Activated CD4-positive, CD25-positive, alpha-beta regulatory T cell treated with anti-CD3 and anti-CD28 coated beads, Interleukin-2, amount 50 U/mL, for 16 hours (primary cell): ENCODE measurements at regions not wholly inside any gene's neighbourhood (a gene's known extent, or its start where the extent isn't known, plus 50 kb on each side); places are given as distances from the start of the nearest gene placed in this dataset.

Experiments used
- DNase-seq: peaks from one replicate; pipeline ENCODE4 v3.0.0-alpha.2; 2020; ENCODE audit warnings: low read depth, low spot score

- DNase-seq, result no peak
These were observed 53.0 kb upstream of the ANKEF1 start for GRCh38 chr20:9981829-9982228.

DNA sequence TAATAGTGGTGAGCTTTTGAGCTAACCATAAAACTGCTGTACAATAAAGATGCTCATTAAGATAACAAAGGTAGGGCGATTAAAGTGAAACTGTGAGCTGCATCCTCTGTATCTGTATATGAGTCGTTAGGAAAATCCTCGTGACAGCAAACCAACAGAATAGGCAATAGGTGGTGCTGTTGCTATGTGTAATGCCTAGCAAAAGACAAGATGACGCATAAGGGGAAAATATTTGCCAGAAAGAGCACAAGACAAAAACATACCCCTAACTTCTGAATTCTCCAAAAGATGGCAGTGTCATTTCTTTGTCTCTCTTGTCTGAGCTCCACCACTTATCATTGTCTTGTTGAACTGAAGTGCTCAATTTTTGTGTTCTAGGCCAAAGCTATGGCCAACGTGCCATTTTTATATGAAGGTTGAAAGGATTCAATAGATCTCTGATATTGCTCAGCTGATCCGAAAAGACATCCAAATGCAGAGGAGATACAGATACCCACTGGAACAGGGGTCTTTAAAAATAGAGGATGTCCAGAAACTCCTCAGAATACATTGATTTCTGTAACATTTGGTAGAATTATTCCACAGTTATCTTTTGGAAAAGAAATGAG is 56.3 kb upstream of the ANKEF1 start:
- DNase-seq, result no peak

DNA sequence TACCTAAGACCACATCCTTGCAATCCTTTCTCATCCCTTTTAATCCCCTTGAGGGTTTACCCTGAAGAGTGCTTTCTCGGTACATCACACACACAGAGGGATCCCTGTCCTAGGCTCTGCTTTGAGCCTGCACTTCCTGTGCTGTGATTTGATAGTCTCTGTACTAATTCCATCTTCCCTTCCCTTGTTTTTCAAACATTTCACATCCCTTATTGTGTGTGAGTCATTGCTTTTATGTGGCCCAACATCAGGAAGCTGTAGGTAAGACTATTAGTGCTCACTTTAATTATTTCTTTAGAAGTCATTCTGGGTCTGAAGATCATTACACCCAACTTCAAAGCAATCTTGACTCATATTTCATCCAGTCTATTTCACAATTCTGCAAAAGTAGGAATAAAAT is 57.2 kb upstream of the ANKEF1 start:
- DNase-seq, result no peak

- DNase-seq, result no peak
These were observed 60.5 kb upstream of the ANKEF1 start for GRCh38 chr20:9974324-9974723.

GRCh38 chr20:9971746-9972145 is 63.0 kb upstream of the ANKEF1 start:
- no peak for DNase-seq

- DNase-seq, result no peak
These were observed 65.2 kb upstream of the ANKEF1 start for GRCh38 chr20:9969626-9970025.

GRCh38 chr20:9968015-9968414 is 66.8 kb upstream of the ANKEF1 start:
- DNase-seq, result no peak

DNA sequence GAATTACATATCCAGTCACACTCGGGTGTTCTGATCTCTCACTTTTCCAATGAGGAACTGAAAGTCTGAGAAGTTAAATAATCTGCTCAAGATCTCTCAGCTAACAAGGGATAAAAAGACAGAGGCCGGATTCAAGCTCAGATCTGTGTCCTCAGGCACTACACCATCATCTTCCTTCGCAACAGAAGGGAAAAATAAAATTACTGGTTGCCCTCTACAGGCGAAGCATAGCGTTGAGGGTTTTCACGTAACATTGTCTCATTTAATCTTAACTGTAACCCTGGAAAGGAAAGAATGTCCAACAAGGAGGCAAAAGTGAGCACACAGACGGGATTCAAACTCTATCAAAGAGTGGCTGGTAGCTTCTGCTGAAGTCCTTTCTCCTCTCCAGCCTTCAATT is 67.8 kb upstream of the ANKEF1 start:
- no peak for DNase-seq

DNA sequence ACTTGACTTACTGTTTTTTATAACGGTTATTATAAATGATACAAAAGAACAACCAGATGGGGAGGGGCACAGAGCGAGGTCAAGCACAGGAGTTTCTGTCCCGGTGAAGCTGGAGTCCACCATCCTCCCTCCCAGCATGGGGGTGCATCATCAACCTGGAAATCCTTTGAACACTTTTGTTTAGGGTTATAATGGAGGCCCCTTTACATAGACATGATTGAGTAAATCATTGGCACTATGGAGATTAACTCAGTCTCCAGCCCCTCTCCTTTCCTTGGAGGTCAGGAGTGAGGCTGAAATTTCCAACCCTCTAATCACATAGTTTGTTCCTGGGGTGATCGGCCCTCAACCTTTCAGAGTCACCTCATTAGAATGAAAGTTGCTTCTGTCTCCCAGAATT is 71.8 kb upstream of the ANKEF1 start:
- no peak for DNase-seq

DNA sequence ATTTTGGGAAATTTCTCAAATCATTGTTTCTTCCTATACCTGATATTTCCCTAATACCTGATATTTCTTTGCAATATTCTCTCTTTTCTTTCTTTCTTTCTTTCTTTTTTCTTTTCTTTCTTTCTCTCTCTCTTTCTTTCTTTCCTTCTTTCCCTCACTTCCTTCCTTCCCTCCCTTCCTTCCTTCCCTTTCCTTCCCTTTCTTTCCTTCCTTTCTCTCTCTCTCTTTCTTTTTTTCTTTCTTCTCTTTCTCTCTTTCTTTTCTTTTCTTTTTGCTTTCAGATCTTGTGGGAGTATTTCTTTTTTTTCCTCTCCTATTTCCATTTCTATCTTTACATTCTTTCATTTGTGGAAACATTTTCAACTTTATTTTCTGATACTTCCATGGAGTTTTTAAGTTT is 76.1 kb upstream of the ANKEF1 start:
- no peak for DNase-seq

DNA sequence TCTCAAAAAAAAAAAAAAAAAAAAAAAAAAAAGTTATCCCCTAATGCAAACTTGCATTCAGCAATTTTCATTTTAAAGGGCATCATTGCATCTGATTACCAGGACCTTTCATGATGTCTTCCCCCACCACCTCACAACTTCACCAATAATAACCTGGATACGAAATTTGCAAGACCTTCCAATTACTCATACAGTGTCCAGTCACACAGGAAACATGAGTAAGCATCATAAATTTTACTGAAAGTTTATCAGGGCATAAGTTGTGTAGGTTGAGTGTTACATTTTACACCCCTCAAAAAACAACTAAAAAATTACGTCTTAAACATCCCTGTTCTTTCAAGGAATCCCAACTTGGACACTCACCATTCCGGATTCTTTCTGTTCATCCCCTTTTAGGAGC is 79.1 kb upstream of the ANKEF1 start:
- no peak for DNase-seq

GRCh38 chr20:9949563-9949962 is 85.2 kb upstream of the ANKEF1 start:
- no peak for DNase-seq

DNA sequence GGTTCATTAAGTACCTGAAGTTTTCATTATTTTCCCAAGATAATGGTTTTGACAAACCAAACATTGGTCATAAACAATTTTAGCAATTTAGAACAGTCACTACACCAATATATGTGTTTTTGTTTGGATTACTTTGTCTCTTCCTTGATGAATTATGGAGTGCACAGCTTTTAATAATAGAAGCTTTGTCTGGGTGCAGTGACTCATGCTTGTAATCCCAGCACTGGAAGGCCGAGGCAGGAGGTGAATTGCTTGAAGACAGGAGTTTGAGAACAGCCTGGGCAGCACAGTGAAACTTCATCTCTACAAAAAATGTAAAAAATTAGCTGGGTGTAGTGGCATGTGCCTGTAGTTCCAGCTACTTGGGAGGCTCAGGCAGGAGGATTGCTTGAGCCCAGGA is 89.4 kb upstream of the ANKEF1 start:
- DNase-seq, result no peak

DNA sequence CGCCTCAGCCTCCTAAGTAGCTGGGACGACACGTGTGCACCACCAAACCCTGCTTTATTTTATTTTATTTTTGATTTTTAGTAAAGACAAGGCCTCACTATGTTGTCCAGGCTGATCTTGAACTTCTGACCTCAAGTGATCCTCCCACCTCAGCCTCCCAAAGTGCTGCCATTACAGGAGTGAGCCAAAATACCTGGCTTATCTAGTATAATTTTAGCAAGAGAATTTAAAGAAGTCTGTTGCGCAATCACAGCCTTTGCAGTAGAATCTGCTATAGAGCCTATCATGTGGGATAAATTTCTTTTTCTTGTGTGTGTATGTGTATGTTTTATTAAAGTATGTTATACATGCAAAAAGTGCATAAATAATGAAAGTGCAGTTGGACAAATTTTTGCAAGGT is 92.1 kb upstream of the ANKEF1 start:
- DNase-seq, result no peak

GRCh38 chr20:9940329-9940728 is 94.5 kb upstream of the ANKEF1 start:
- DNase-seq, result no peak

DNA sequence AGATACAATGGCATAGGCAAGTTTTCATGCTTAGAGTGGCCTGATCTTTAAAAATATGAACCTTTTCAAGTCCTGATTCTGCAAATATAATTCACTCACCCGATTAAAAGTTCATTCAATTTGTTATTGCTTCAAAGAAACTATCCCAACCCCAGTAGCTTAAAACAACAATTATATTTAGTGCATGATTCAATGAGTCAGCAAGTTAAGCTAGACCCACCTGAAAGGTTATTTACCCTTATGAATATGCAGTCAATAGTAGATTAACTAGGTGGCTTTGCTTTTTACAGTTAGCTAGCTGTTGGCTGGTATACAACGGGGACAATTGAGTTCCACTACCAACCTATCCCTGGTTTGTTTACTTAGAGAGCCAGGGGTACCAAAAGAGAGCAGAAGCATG is 95.6 kb upstream of the ANKEF1 start:
- no peak for DNase-seq

DNA sequence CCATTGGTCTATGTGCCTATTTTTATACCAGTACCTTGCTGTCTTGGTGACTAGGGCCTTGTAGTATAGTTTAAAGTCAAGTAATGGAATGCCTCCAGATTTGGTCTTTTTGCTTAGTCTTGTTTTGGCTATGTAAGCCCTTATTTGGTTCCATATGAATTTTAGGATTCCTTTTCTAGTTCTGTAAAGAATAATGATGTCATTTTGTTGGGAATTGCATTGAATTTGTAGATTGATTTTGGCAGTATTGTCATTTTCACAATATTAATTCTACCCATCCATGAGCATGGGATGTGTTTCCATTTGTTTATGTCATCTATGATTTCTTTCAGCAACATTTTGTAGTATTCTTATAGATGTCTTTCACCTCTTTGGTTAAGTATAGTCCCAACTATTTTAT is 96.4 kb upstream of the PAK5 start:
- DNase-seq, result no peak

DNA sequence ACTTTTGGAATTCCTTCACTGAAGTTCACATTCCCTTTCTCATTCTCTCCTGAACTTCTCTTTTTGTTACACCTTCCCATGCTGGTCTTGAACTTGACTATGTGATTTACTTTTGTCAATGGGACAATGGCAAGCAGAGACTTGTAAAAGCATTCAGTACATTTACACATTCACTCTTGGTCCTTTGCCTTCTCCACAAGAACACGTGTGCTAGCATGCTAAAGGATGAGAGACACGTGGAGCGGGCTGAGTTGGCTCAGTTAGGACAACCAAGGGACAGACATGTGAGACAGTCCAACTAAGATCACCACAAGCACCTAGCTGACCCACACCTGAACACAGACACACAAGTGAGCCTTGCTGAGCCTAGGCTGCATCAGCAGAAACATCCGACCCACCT is 91.3 kb upstream of the PAK5 start:
- DNase-seq, result no peak

GRCh38 chr20:9928955-9929354 is 90.1 kb upstream of the PAK5 start:
- no peak for DNase-seq

DNA sequence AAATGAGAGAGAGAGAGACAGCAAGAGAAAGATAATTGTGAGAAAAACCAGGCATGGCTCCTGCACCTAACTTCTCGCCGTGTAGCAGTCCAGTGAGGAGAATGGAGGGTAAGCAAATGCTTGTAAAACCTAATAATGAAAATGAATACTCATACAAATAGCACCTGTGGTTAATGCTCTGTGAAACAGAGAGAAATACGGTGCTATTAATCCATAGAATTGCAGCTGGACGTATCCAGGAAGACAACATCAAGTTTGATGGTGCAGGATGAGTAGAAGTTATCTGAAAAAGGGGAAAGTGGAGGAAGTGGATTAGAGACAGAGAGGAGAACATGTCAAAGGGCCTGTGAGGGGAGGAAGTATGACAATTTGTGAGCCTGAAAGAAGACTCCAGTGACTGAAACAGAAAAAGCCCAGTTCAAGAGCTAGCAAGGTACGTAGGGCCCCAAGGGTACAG is 89.4 kb upstream of the PAK5 start:
- DNase-seq, result no peak

DNA sequence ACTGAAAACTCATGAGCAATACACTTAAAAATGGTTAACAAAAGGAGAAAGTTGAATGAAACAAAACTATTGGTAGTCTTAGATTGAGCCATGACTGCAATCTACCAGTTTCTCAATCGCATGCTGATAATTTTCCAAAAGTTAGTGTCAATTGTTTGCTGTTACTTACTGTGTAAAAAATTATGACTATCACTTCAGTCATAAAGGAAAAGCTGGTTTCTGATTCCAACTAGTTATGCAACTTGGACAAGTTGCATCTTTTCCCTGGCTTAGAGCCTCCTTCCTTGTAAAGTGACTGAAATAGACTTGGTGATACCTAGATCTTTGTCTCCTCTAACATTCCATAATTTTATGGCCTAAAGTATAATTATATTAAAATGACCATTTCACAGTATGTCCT is 88.3 kb upstream of the PAK5 start:
- DNase-seq, result no peak

- DNase-seq, result no peak
These were observed 87.6 kb upstream of the PAK5 start for GRCh38 chr20:9926476-9926875.

DNA sequence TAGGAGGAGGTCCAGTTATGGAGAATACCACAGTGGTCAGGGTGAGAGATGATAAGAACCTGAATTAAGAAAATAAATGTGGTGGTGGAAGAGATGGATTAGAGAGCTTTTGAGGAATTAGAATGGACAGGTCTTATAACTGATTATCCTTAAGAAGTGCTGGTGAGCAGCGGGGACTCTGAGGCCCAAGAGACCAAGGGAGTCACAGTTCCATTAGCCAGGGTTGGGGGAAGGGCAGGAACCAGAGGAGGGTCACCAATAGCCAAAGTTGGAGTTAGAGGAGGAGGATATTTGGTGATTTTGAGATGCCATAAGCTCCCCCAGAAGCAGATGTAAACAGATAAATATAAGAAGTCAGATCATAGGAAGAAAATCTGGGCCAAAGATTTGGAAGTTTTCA is 87.1 kb upstream of the PAK5 start:
- DNase-seq, result no peak

DNA sequence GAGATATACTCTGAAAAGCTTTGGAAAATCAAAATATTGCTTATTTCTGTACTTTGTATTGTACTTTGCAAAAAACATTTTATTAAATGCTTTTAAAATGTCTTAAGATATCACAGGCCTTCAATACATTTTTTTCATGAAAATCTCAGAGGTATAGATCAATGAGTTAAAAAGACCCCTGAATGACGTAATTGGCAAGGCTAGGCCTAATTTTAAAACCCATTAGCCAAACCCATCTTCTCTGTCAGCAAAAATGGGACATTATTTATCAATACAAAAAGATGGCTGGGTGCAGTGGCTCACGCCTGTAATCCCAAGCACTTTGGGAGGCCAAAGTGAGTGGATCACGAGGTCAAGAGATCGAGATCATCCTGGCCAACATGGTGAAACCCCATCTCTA is 84.8 kb upstream of the PAK5 start:
- DNase-seq, result no peak
